SK-N-SH treated with all-trans-retinoic acid at 6 μM for 48 hours (cell line): ENCODE measurements at regions not wholly inside any gene's neighbourhood (a gene's known extent, or its start where the extent isn't known, plus 50 kb on each side); places are given as distances from the start of the nearest gene placed in this dataset.

Source experiments
- ARNTL ChIP-seq: fragments of 450-650 bp; formaldehyde crosslinking; IDR thresholded peaks from 2 replicates; pipeline ENCODE4 v1.5.0; 2020; ENCODE audit warnings: low read depth, mild to moderate bottlenecking, moderate library complexity, borderline replicate concordance
- BACH2 ChIP-seq: fragments of 250-450 bp; sonication (Bioruptor Pico); IDR thresholded peaks from 2 replicates; pipeline ENCODE4 v1.9.0; 2021; ENCODE audit warnings: mild to moderate bottlenecking, borderline replicate concordance
- OSR1 ChIP-seq: fragments of 250-450 bp; sonication (Bioruptor Pico); IDR thresholded peaks from 2 replicates; pipeline ENCODE4 v1.8.0; 2022; ENCODE audit warnings: moderate library complexity, mild to moderate bottlenecking, inconsistent platforms
- PPARA ChIP-seq: fragments of 250-450 bp; sonication (Bioruptor Pico); IDR thresholded peaks from 2 replicates; pipeline ENCODE4 v1.5.0; 2020; ENCODE audit warnings: mild to moderate bottlenecking, borderline replicate concordance
- RARB ChIP-seq: fragments of 250-450 bp; sonication (Bioruptor Pico); IDR thresholded peaks from 2 replicates; pipeline ENCODE4 v1.8.0; 2021; ENCODE audit warnings: mild to moderate bottlenecking, moderate library complexity
- ZC3H10 ChIP-seq: fragments of 250-450 bp; sonication (Bioruptor Pico); IDR thresholded peaks from 2 replicates; pipeline ENCODE4 v1.5.1; 2021; ENCODE audit warnings: mild to moderate bottlenecking, moderate library complexity
- ZFP3 ChIP-seq: fragments of 250-450 bp; sonication (Bioruptor Pico); IDR thresholded peaks from 2 replicates; pipeline ENCODE4 v1.5.0; 2020; ENCODE audit warnings: mild to moderate bottlenecking, moderate library complexity
- ZNF565 ChIP-seq: fragments of 450-650 bp; formaldehyde crosslinking; conservative IDR thresholded peaks from 2 replicates; pipeline ENCODE4 v1.5.0; 2020; ENCODE audit warnings: low read depth, mild to moderate bottlenecking, moderate library complexity
- ZNF8 ChIP-seq: fragments of 450-650 bp; formaldehyde crosslinking; IDR thresholded peaks from 2 replicates; pipeline ENCODE4 v1.5.0; 2020; ENCODE audit warnings: mild to moderate bottlenecking, moderate library complexity
- TF ChIP-seq, protein P1 (sequence below): fragments of 250-450 bp; sonication (Bioruptor Pico); IDR thresholded peaks from 2 replicates; pipeline ENCODE4 v1.8.0; 2020; ENCODE audit warnings: mild to moderate bottlenecking, moderate library complexity, borderline replicate concordance
- TF ChIP-seq, protein P2 (sequence below): fragments of 250-450 bp; sonication (Bioruptor Pico); IDR thresholded peaks from 2 replicates; pipeline ENCODE4 v1.8.0; 2021; ENCODE audit warnings: low read depth, mild to moderate bottlenecking, moderate library complexity, borderline replicate concordance

DNA sequence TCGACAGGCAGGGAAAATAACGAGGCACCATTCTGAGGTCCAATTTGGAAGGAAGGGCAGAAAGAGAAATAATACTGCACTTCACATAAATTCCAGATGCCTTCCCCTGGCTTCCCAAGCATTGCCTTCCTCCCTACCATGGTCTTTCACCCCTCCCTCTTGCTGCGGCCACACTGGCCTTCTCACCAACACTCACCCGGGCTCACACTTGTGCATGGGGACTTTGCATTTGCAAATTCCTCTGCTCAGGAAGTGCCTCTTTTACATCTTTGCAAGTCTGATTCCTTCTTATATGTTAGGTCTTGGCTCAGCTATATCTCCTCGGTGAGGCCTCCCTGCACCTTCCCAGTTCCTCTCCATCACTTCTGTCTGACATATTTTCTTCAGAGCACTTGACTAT lies 199.4 kb downstream of the CHIC2 start:
- TF ChIP-seq BACH2 (CRISPR knock-in tag) = no peak
- TF ChIP-seq ZC3H10 (CRISPR knock-in tag) = no peak
- no peak for TF ChIP-seq RARB
- no peak for TF ChIP-seq OSR1 (CRISPR knock-in tag)
- no peak for TF ChIP-seq PPARA (CRISPR knock-in tag)
- TF ChIP-seq ARNTL (CRISPR knock-in tag) = no peak
- no peak for TF ChIP-seq ZFP3 (CRISPR knock-in tag)
- TF ChIP-seq, protein P1, sequence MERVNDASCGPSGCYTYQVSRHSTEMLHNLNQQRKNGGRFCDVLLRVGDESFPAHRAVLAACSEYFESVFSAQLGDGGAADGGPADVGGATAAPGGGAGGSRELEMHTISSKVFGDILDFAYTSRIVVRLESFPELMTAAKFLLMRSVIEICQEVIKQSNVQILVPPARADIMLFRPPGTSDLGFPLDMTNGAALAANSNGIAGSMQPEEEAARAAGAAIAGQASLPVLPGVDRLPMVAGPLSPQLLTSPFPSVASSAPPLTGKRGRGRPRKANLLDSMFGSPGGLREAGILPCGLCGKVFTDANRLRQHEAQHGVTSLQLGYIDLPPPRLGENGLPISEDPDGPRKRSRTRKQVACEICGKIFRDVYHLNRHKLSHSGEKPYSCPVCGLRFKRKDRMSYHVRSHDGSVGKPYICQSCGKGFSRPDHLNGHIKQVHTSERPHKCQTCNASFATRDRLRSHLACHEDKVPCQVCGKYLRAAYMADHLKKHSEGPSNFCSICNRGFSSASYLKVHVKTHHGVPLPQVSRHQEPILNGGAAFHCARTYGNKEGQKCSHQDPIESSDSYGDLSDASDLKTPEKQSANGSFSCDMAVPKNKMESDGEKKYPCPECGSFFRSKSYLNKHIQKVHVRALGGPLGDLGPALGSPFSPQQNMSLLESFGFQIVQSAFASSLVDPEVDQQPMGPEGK (CRISPR knock-in tag) = no peak
- TF ChIP-seq ZNF565 = no peak
- TF ChIP-seq, protein P2, sequence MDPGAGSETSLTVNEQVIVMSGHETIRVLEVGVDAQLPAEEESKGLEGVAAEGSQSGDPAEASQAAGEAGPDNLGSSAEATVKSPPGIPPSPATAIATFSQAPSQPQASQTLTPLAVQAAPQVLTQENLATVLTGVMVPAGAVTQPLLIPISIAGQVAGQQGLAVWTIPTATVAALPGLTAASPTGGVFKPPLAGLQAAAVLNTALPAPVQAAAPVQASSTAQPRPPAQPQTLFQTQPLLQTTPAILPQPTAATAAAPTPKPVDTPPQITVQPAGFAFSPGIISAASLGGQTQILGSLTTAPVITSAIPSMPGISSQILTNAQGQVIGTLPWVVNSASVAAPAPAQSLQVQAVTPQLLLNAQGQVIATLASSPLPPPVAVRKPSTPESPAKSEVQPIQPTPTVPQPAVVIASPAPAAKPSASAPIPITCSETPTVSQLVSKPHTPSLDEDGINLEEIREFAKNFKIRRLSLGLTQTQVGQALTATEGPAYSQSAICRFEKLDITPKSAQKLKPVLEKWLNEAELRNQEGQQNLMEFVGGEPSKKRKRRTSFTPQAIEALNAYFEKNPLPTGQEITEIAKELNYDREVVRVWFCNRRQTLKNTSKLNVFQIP (CRISPR knock-in tag) = no peak
- no peak for TF ChIP-seq ZNF8 (CRISPR knock-in tag)
